ENCODE measurements at regions not wholly inside any gene's neighbourhood (a gene's known extent, or its start where the extent isn't known, plus 50 kb on each side); places are given as distances from the start of the nearest gene placed in this dataset.
A peak's percentile ranks its signal among the peaks of the same experiment; 100 is the strongest.

DNA sequence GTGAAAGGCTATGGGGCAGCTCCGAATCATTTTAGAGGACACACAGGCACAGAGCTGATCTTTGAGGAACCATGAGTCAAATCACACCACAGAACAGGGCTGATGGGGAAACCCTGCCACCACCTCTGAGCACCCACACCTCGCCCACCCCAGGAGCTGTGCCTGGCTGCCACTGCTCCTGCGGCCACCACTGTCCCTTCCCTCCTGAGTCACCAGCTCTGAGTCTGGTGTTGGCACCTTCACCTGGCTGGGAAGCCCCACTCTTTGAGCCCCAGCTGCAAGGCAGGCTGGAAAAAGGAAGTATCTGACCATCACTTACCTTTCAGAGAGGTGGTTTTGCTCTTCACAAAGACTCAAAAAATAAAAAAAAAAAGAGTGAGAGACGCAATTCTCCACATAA lies 63.6 kb upstream of the MEF2A start:
- Histone ChIP-seq H3K36me3 (ENCODE audit: control insufficient read depth in 2 of 2, insufficient read depth in 2 of 2, low read length in 2 of 2) (no peaks in the 10 kb centered on the region), H3K4me1 (ENCODE audit: control insufficient read depth in 2 of 2, insufficient read depth in 2 of 2, low read length in 2 of 2) (peaks cover 3% of the 10 kb centered on the region in 2 donors), H3K27me3 (ENCODE audit: control insufficient read depth in 2 of 2, insufficient read depth in 2 of 2, low read length in 2 of 2) (no peaks in the 10 kb centered on the region), H3K4me3 (ENCODE audit: low read length in 2 of 2) (no peak overlapping the region), H3K27ac (ENCODE audit: low read depth in 2 of 2, low read length in 2 of 2) (no peak overlapping the region), H3K9ac (ENCODE audit: low read depth in 1 of 2, low read length in 2 of 2) (no peak overlapping the region), H3K9me3 (ENCODE audit: control insufficient read depth in 2 of 2, low read length in 2 of 2) (no peaks in the 10 kb centered on the region)

DNA sequence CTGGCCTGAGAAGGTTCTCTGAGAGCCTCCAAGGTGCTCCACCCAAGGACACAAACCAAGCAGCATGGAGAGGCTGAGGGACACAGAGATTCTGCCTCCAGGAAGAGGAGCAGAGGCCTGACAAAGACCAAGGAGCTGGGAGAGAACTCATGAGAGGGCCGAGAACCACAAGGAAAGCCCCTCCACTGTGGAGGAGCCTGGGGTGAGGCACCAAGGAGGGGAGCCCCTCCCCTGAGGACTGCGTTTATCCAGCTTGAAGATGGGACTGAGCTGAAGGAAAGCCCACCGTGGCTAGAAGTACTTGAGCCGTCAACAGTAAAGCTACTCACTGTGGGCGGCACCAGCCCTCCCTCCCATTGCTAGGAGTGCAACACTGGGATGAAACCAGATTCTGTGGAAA lies 63.1 kb upstream of the MEF2A start:
- H3K36me3 ChIP-seq (ENCODE audit: control insufficient read depth in 2 of 2, insufficient read depth in 2 of 2, low read length in 2 of 2): no peaks in the 10 kb centered on the region
- no peaks in the 10 kb centered on the region for H3K27me3 ChIP-seq (ENCODE audit: control insufficient read depth in 2 of 2, insufficient read depth in 2 of 2, low read length in 2 of 2)
- no peaks in the 10 kb centered on the region for H3K9me3 ChIP-seq (ENCODE audit: control insufficient read depth in 2 of 2, low read length in 2 of 2)
- no peak overlapping the region for H3K4me3 ChIP-seq (ENCODE audit: low read length in 2 of 2)
- H3K9ac ChIP-seq (ENCODE audit: low read depth in 1 of 2, low read length in 2 of 2): no peak overlapping the region
- no peak overlapping the region for H3K27ac ChIP-seq (ENCODE audit: low read depth in 2 of 2, low read length in 2 of 2)
- peaks cover 6 to 7% of the 10 kb centered on the region in 2 donors for H3K4me1 ChIP-seq (ENCODE audit: control insufficient read depth in 2 of 2, insufficient read depth in 2 of 2, low read length in 2 of 2)

- no peaks in the 10 kb centered on the region for H3K27me3 ChIP-seq (ENCODE audit: control insufficient read depth in 2 of 2, insufficient read depth in 2 of 2, low read length in 2 of 2)
- H3K9me3 ChIP-seq (ENCODE audit: control insufficient read depth in 2 of 2, low read length in 2 of 2): no peaks in the 10 kb centered on the region
- no peaks in the 10 kb centered on the region for H3K36me3 ChIP-seq (ENCODE audit: control insufficient read depth in 2 of 2, insufficient read depth in 2 of 2, low read length in 2 of 2)
- peaks cover 6 to 11% of the 10 kb centered on the region in 2 donors for H3K4me1 ChIP-seq (ENCODE audit: control insufficient read depth in 2 of 2, insufficient read depth in 2 of 2, low read length in 2 of 2)
- H3K9ac ChIP-seq (ENCODE audit: low read depth in 1 of 2, low read length in 2 of 2): no peak overlapping the region
- no peak overlapping the region for H3K27ac ChIP-seq (ENCODE audit: low read depth in 2 of 2, low read length in 2 of 2)
- no peak overlapping the region for H3K4me3 ChIP-seq (ENCODE audit: low read length in 2 of 2)
Measured at GRCh38 chr15:99503411-99503810, 62.4 kb upstream of the MEF2A start.

- peaks cover 10 to 11% of the 10 kb centered on the region in 2 donors for H3K4me1 ChIP-seq (ENCODE audit: control insufficient read depth in 2 of 2, insufficient read depth in 2 of 2, low read length in 2 of 2)
- H3K36me3 ChIP-seq (ENCODE audit: control insufficient read depth in 2 of 2, insufficient read depth in 2 of 2, low read length in 2 of 2): no peaks in the 10 kb centered on the region
- H3K9ac ChIP-seq (ENCODE audit: low read depth in 1 of 2, low read length in 2 of 2): no peak overlapping the region
- H3K27me3 ChIP-seq (ENCODE audit: control insufficient read depth in 2 of 2, insufficient read depth in 2 of 2, low read length in 2 of 2): no peaks in the 10 kb centered on the region
- no peaks in the 10 kb centered on the region for H3K9me3 ChIP-seq (ENCODE audit: control insufficient read depth in 2 of 2, low read length in 2 of 2)
- no peak overlapping the region for H3K4me3 ChIP-seq (ENCODE audit: low read length in 2 of 2)
- no peak overlapping the region for H3K27ac ChIP-seq (ENCODE audit: low read depth in 2 of 2, low read length in 2 of 2)
Measured at GRCh38 chr15:99504071-99504822, 61.5 kb upstream of the MEF2A start.

- Histone ChIP-seq H3K4me1 (ENCODE audit: control insufficient read depth in 2 of 2, insufficient read depth in 2 of 2, low read length in 2 of 2) (peaks cover 10 to 11% of the 10 kb centered on the region in 2 donors), H3K36me3 (ENCODE audit: control insufficient read depth in 2 of 2, insufficient read depth in 2 of 2, low read length in 2 of 2) (no peaks in the 10 kb centered on the region), H3K9me3 (ENCODE audit: control insufficient read depth in 2 of 2, low read length in 2 of 2) (no peaks in the 10 kb centered on the region), H3K9ac (ENCODE audit: low read depth in 1 of 2, low read length in 2 of 2) (no peak overlapping the region), H3K27ac (ENCODE audit: low read depth in 2 of 2, low read length in 2 of 2) (no peak overlapping the region), H3K27me3 (ENCODE audit: control insufficient read depth in 2 of 2, insufficient read depth in 2 of 2, low read length in 2 of 2) (no peaks in the 10 kb centered on the region), H3K4me3 (ENCODE audit: low read length in 2 of 2) (no peak overlapping the region)
Measured at GRCh38 chr15:99504823-99505551, 60.8 kb upstream of the MEF2A start.

DNA sequence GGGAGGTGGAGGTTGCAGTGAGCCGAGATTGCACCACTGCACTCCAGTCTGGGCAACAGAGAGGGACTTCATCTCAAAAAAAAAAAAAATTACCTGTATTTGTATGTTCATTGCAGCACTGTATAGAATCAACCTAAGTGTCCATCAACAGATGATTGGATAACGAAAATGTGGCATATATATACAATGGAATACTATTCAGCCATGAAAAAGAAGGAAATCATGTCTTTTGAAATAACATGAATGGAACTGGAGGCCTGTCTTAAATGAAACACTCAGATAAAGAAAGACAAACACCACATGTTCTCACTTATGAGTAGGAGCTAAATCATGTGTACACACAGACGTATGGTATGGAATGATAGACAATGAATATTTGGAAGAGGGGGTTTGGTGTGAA lies 59.4 kb upstream of the MEF2A start:
- no peak overlapping the region for H3K27ac ChIP-seq (ENCODE audit: low read depth in 2 of 2, low read length in 2 of 2)
- H3K4me1 ChIP-seq (ENCODE audit: control insufficient read depth in 2 of 2, insufficient read depth in 2 of 2, low read length in 2 of 2): peaks cover 10 to 11% of the 10 kb centered on the region in 2 donors
- H3K9me3 ChIP-seq (ENCODE audit: control insufficient read depth in 2 of 2, low read length in 2 of 2): no peaks in the 10 kb centered on the region
- no peaks in the 10 kb centered on the region for H3K36me3 ChIP-seq (ENCODE audit: control insufficient read depth in 2 of 2, insufficient read depth in 2 of 2, low read length in 2 of 2)
- H3K27me3 ChIP-seq (ENCODE audit: control insufficient read depth in 2 of 2, insufficient read depth in 2 of 2, low read length in 2 of 2): no peaks in the 10 kb centered on the region
- H3K4me3 ChIP-seq (ENCODE audit: low read length in 2 of 2): no peak overlapping the region
- H3K9ac ChIP-seq (ENCODE audit: low read depth in 1 of 2, low read length in 2 of 2): no peak overlapping the region

- Histone ChIP-seq H3K27ac (ENCODE audit: low read depth in 2 of 2, low read length in 2 of 2) (no peak overlapping the region), H3K27me3 (ENCODE audit: control insufficient read depth in 2 of 2, insufficient read depth in 2 of 2, low read length in 2 of 2) (no peaks in the 10 kb centered on the region), H3K4me1 (ENCODE audit: control insufficient read depth in 2 of 2, insufficient read depth in 2 of 2, low read length in 2 of 2) (peaks cover 10 to 11% of the 10 kb centered on the region in 2 donors), H3K4me3 (ENCODE audit: low read length in 2 of 2) (no peak overlapping the region), H3K9ac (ENCODE audit: low read depth in 1 of 2, low read length in 2 of 2) (no peak overlapping the region), H3K36me3 (ENCODE audit: control insufficient read depth in 2 of 2, insufficient read depth in 2 of 2, low read length in 2 of 2) (no peaks in the 10 kb centered on the region), H3K9me3 (ENCODE audit: control insufficient read depth in 2 of 2, low read length in 2 of 2) (no peaks in the 10 kb centered on the region)
Measured at GRCh38 chr15:99507016-99507503, 58.7 kb upstream of the MEF2A start.

DNA sequence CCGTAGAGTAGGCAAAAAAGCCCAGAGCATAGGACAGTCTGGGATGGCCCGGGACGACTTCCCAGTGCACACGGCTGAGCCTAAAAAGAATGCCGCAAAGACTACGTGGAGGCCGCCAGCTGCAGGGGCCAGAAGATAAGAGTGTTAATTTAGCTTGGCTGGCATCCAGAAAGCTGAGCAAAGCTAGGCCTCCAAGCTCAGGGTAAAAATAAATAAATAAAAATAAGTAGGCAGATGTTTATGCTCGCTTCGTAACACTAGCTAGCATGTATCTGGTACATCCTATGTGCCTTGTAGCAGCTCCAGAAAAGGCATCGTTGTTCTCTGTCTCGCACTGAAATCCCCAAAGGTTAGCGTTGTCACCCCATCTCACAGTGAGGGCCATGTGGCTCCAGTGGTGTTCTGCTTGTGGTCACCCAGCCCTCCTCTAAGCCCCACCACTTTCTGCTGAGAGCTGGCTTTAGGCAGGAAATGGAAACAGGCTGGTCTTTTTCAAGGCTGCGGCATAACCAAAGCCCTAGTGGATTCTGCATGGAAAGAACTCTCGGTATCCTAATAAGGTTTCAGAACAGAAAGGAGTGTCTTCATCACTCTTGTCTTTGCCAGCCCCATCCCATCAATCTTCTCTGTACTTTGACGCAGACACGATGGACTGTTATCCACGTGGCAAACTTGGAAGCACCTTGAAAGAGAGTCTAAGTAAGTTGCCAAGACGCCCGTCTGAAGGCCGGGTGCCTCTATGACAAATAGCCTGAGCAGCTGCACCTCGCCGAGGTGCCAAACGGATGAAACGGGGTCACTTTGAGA lies 58.1 kb upstream of the MEF2A start:
- Histone ChIP-seq H3K4me1 (ENCODE audit: control insufficient read depth in 2 of 2, insufficient read depth in 2 of 2, low read length in 2 of 2) (peaks cover 11 to 12% of the 10 kb centered on the region in 2 donors), H3K9me3 (ENCODE audit: control insufficient read depth in 2 of 2, low read length in 2 of 2) (no peaks in the 10 kb centered on the region), H3K9ac (ENCODE audit: low read depth in 1 of 2, low read length in 2 of 2) (no peak overlapping the region), H3K4me3 (ENCODE audit: low read length in 2 of 2) (peak overlapping the region in 1 of 2 donors; percentile 17), H3K27me3 (ENCODE audit: control insufficient read depth in 2 of 2, insufficient read depth in 2 of 2, low read length in 2 of 2) (no peaks in the 10 kb centered on the region), H3K36me3 (ENCODE audit: control insufficient read depth in 2 of 2, insufficient read depth in 2 of 2, low read length in 2 of 2) (no peaks in the 10 kb centered on the region), H3K27ac (ENCODE audit: low read depth in 2 of 2, low read length in 2 of 2) (peak overlapping the region; percentile 32 to 53)

GRCh38 chr15:99508311-99508645 lies 57.5 kb upstream of the MEF2A start:
- Histone ChIP-seq H3K4me3 (ENCODE audit: low read length in 2 of 2) (peak overlapping the region in 1 of 2 donors; percentile 17), H3K27me3 (ENCODE audit: control insufficient read depth in 2 of 2, insufficient read depth in 2 of 2, low read length in 2 of 2) (no peaks in the 10 kb centered on the region), H3K4me1 (ENCODE audit: control insufficient read depth in 2 of 2, insufficient read depth in 2 of 2, low read length in 2 of 2) (peaks cover 11 to 12% of the 10 kb centered on the region in 2 donors)

GRCh38 chr15:99508852-99509251 lies 56.9 kb upstream of the MEF2A start:
- H3K9ac ChIP-seq (ENCODE audit: low read depth in 1 of 2, low read length in 2 of 2): no peak overlapping the region
- peaks cover 11 to 12% of the 10 kb centered on the region in 2 donors for H3K4me1 ChIP-seq (ENCODE audit: control insufficient read depth in 2 of 2, insufficient read depth in 2 of 2, low read length in 2 of 2)
- H3K4me3 ChIP-seq (ENCODE audit: low read length in 2 of 2): no peak overlapping the region
- H3K9me3 ChIP-seq (ENCODE audit: control insufficient read depth in 2 of 2, low read length in 2 of 2): no peaks in the 10 kb centered on the region
- H3K27me3 ChIP-seq (ENCODE audit: control insufficient read depth in 2 of 2, insufficient read depth in 2 of 2, low read length in 2 of 2): no peaks in the 10 kb centered on the region
- H3K27ac ChIP-seq (ENCODE audit: low read depth in 2 of 2, low read length in 2 of 2): peak overlapping the region in 1 of 2 donors; percentile 40
- H3K36me3 ChIP-seq (ENCODE audit: control insufficient read depth in 2 of 2, insufficient read depth in 2 of 2, low read length in 2 of 2): no peaks in the 10 kb centered on the region

More at GRCh38 chr15:99508311-99508645, 57.5 kb upstream of the MEF2A start:
- Histone ChIP-seq H3K9me3 (ENCODE audit: control insufficient read depth in 2 of 2, low read length in 2 of 2) (no peaks in the 10 kb centered on the region), H3K36me3 (ENCODE audit: control insufficient read depth in 2 of 2, insufficient read depth in 2 of 2, low read length in 2 of 2) (no peaks in the 10 kb centered on the region), H3K9ac (ENCODE audit: low read depth in 1 of 2, low read length in 2 of 2) (no peak overlapping the region), H3K27ac (ENCODE audit: low read depth in 2 of 2, low read length in 2 of 2) (peak overlapping the region; percentile 32 to 53)

Measured in mucosa of rectum (tissue), 2 donors.